HG03520 (cell line): ENCODE measurements at regions not wholly inside any gene's neighbourhood (a gene's known extent, or its start where the extent isn't known, plus 50 kb on each side); places are given as distances from the start of the nearest gene placed in this dataset.
A peak's percentile ranks its signal among the peaks of the same experiment; 100 is the strongest.

Experiments used
- ATAC-seq: cut with Tn5 transposase; IDR thresholded peaks from one replicate; pipeline ENCODE4 v1.9.1; 2021; ENCODE audit warnings: mild to moderate bottlenecking, moderate library complexity; ENCODE audit not compliant: unreplicated experiment

GRCh38 chr4:144302704-144303536, 162.4 kb upstream of the GYPA start:
- no peak for ATAC-seq

GRCh38 chr4:144304025-144304424, 163.5 kb upstream of the GYPA start:
- no peak for ATAC-seq

GRCh38 chr4:144310535-144310934, 170.0 kb upstream of the GYPA start:
- no peak for ATAC-seq

GRCh38 chr4:144313370-144313769, 172.9 kb upstream of the GYPA start:
- no peak for ATAC-seq

GRCh38 chr4:144316869-144317268, 176.4 kb upstream of the GYPA start:
- ATAC-seq = peak; percentile 89

- ATAC-seq = no peak
These were observed 178.3 kb upstream of the GYPA start for GRCh38 chr4:144318797-144319196.

GRCh38 chr4:144336633-144337032, 196.1 kb upstream of the GYPA start:
- ATAC-seq = no peak

GRCh38 chr4:144338148-144338547, 197.6 kb upstream of the GYPA start:
- ATAC-seq = peak; percentile 60

- ATAC-seq = no peak
These were observed 198.3 kb upstream of the GYPA start for GRCh38 chr4:144338834-144339233.

- peak; percentile 45 for ATAC-seq
These were observed 200.4 kb upstream of the GYPA start for GRCh38 chr4:144340931-144341330.

- peak; percentile 65 for ATAC-seq
These were observed 202.6 kb upstream of the GYPA start for GRCh38 chr4:144342949-144343760.

GRCh38 chr4:144347121-144347520, 206.6 kb upstream of the GYPA start:
- no peak for ATAC-seq

- ATAC-seq = no peak
These were observed 210.2 kb upstream of the GYPA start for GRCh38 chr4:144350706-144351105.

GRCh38 chr4:144351306-144351705, 210.8 kb upstream of the GYPA start:
- no peak for ATAC-seq

- ATAC-seq = no peak
These were observed 212.8 kb upstream of the GYPA start for GRCh38 chr4:144353292-144353691.

GRCh38 chr4:144355811-144356757, 215.6 kb upstream of the GYPA start:
- peak; percentile 95 for ATAC-seq

- no peak for ATAC-seq
These were observed 216.4 kb upstream of the GYPA start for GRCh38 chr4:144356941-144357381.

- ATAC-seq = no peak
These were observed 217.5 kb upstream of the GYPA start for GRCh38 chr4:144357975-144358374.

GRCh38 chr4:144360146-144360793, 219.8 kb upstream of the GYPA start:
- no peak for ATAC-seq

GRCh38 chr4:144362366-144362765, 221.8 kb upstream of the GYPA start:
- ATAC-seq = no peak
